GM19238 (cell line): ENCODE measurements at regions not wholly inside any gene's neighbourhood (a gene's known extent, or its start where the extent isn't known, plus 50 kb on each side); places are given as distances from the start of the nearest gene placed in this dataset.

ENCODE experiments used
- DNase-seq: peaks from one replicate; pipeline ENCODE4 v3.0.0; 2011; ENCODE audit warnings: low spot score; ENCODE audit not compliant: insufficient read length

- no peak for DNase-seq
Observed at GRCh38 chr6:105664931-105665330, 262.0 kb upstream of the PREP start.

- no peak for DNase-seq
Observed at GRCh38 chr6:105651969-105652368, 249.1 kb upstream of the PREP start.

- DNase-seq, result no peak
Observed at GRCh38 chr6:105650347-105650746, 247.5 kb upstream of the PREP start.

GRCh38 chr6:105649192-105649591 is 246.3 kb upstream of the PREP start:
- DNase-seq, result no peak

GRCh38 chr6:105648276-105648675 is 245.4 kb upstream of the PREP start:
- DNase-seq, result no peak

GRCh38 chr6:105646391-105646867 is 243.5 kb upstream of the PREP start:
- DNase-seq, result peak; percentile 14

- DNase-seq, result no peak
Observed at GRCh38 chr6:105645958-105646357, 243.1 kb upstream of the PREP start.

GRCh38 chr6:105645156-105645555 is 242.3 kb upstream of the PREP start:
- DNase-seq, result no peak

GRCh38 chr6:105644691-105645090 is 241.8 kb upstream of the PREP start:
- DNase-seq, result no peak

- DNase-seq, result no peak
Observed at GRCh38 chr6:105644073-105644489, 241.2 kb upstream of the PREP start.

GRCh38 chr6:105642708-105643107 is 239.8 kb upstream of the PREP start:
- DNase-seq, result no peak

- no peak for DNase-seq
Observed at GRCh38 chr6:105641504-105641903, 238.6 kb upstream of the PREP start.

GRCh38 chr6:105639124-105639523 is 236.2 kb upstream of the PREP start:
- no peak for DNase-seq

GRCh38 chr6:105633814-105634213 is 230.9 kb upstream of the PREP start:
- DNase-seq, result no peak

GRCh38 chr6:105628156-105628860 is 225.4 kb upstream of the PREP start:
- DNase-seq, result no peak

GRCh38 chr6:105626295-105627158 is 223.6 kb upstream of the PREP start:
- no peak for DNase-seq

GRCh38 chr6:105624021-105624420 is 221.1 kb upstream of the PREP start:
- no peak for DNase-seq

GRCh38 chr6:105622226-105622625 is 219.3 kb upstream of the PREP start:
- no peak for DNase-seq

GRCh38 chr6:105621564-105622175 is 218.8 kb upstream of the PREP start:
- no peak for DNase-seq

- no peak for DNase-seq
Observed at GRCh38 chr6:105620878-105621277, 218.0 kb upstream of the PREP start.

- no peak for DNase-seq
Observed at GRCh38 chr6:105619971-105620741, 217.3 kb upstream of the PREP start.
